IMR-90 (cell line): ENCODE measurements at regions not wholly inside any gene's neighbourhood (a gene's known extent, or its start where the extent isn't known, plus 50 kb on each side); places are given as distances from the start of the nearest gene placed in this dataset.

Source experiments
- ATAC-seq: fragments of 200-7000 bp; cut with Tn5 transposase; 2 replicates; pipeline ENCODE4 v1.9.1; 2020; ENCODE audit warnings: low read depth, mild to moderate bottlenecking, moderate library complexity
- BruUV-seq: library from RNA; stranded (reverse); fragments of 400-500 nt; replicated peaks from 2 replicates; lab custom pipeline; 2021; lab: Mats Ljungman, UMichigan
- CTCF ChIA-PET: fragments of 300-600 bp; formaldehyde crosslinking; extraction: SDS; loops from one replicate; lab custom pipeline; 2021; ENCODE audit warnings: antibody characterized with exemption; lab: Yijun Ruan, JAX
- POLR2A ChIA-PET: fragments of 300-600 bp; sonication (Branson Sonifier 250); formaldehyde crosslinking; loops from one replicate; lab custom pipeline; 2022; ENCODE audit warnings: antibody characterized with exemption; ENCODE audit not compliant: unreplicated experiment; lab: Charles Lee
- DNase-seq: peaks from one replicate; pipeline ENCODE4 v3.0.0; 2013
- H2AFZ ChIP-seq: replicated peaks from 2 replicates; pipeline ENCODE3; 2013; ENCODE audit warnings: low read length, mild to moderate bottlenecking; ENCODE audit not compliant: poor library complexity
- H2AK5ac ChIP-seq: 2 replicates; pipeline ENCODE4 v1.6.1; 2013; ENCODE audit warnings: low read depth, low read length, inconsistent platforms
- H2AK9ac ChIP-seq: replicated peaks from 2 replicates; pipeline ENCODE3; 2013; ENCODE audit warnings: mild to moderate bottlenecking, low read depth, low read length, moderate library complexity; ENCODE audit not compliant: poor library complexity
- H2BK120ac ChIP-seq: 2 replicates; pipeline ENCODE4 v1.6.1; 2013; ENCODE audit warnings: low read depth, low read length, inconsistent platforms
- H2BK15ac ChIP-seq: 3 replicates; pipeline ENCODE4 v1.6.1; 2013; ENCODE audit warnings: low read depth, low read length, inconsistent platforms
- H2BK20ac ChIP-seq: 2 replicates; pipeline ENCODE4 v1.6.1; 2013; ENCODE audit warnings: low read depth, mild to moderate bottlenecking, inconsistent platforms, low read length, moderate library complexity
- H2BK5ac ChIP-seq: 2 replicates; pipeline ENCODE4 v1.6.1; 2013; ENCODE audit warnings: mild to moderate bottlenecking, low read depth, low read length, inconsistent platforms; ENCODE audit not compliant: poor library complexity, severe bottlenecking
- H3K14ac ChIP-seq: replicated peaks from 2 replicates; pipeline ENCODE4 v1.6.1; 2013; ENCODE audit warnings: low read depth, low read length, inconsistent platforms
- H3K18ac ChIP-seq: 2 replicates; pipeline ENCODE4 v1.6.1; 2013; ENCODE audit warnings: low read depth, low read length, control low read depth
- H3K23ac ChIP-seq: 2 replicates; pipeline ENCODE4 v1.6.1; 2013; ENCODE audit warnings: low read depth, low read length, inconsistent platforms
- H3K27ac ChIP-seq: 2 replicates; pipeline ENCODE4 v1.5.1; 2013; ENCODE audit warnings: mild to moderate bottlenecking, control low read depth, low read length; ENCODE audit not compliant: insufficient read depth
- H3K27me3 ChIP-seq: 2 replicates; pipeline ENCODE4 v1.6.1; 2013; ENCODE audit warnings: low read length; ENCODE audit not compliant: control insufficient read depth, insufficient read depth
- H3K36me3 ChIP-seq: 2 replicates; pipeline ENCODE4 v1.6.1; 2013; ENCODE audit warnings: low read length, mixed read lengths; ENCODE audit not compliant: control insufficient read depth, insufficient read depth
- H3K4ac ChIP-seq: 2 replicates; pipeline ENCODE4 v1.6.1; 2013; ENCODE audit warnings: low read depth, low read length, inconsistent platforms
- H3K4me1 ChIP-seq: 2 replicates; pipeline ENCODE4 v1.6.1; 2013; ENCODE audit warnings: low read length, mixed read lengths; ENCODE audit not compliant: control insufficient read depth, insufficient read depth
- H3K4me2 ChIP-seq: 2 replicates; pipeline ENCODE4 v1.6.1; 2013; ENCODE audit warnings: low read depth, mild to moderate bottlenecking, control low read depth, low read length, moderate library complexity
- H3K4me3 ChIP-seq: 2 replicates; pipeline ENCODE4 v1.5.1; 2013; ENCODE audit warnings: low read depth, mild to moderate bottlenecking, control low read depth, low read length, moderate library complexity; ENCODE audit not compliant: insufficient read depth
- H3K56ac ChIP-seq: 2 replicates; pipeline ENCODE4 v1.6.1; 2013; ENCODE audit warnings: low read length, inconsistent platforms; ENCODE audit not compliant: insufficient read depth; ENCODE audit errors: extremely low read depth
- H3K79me1 ChIP-seq, 2 experiments: 2 replicates each; pipeline ENCODE4 v1.6.1; 2013; ENCODE audit warnings: low read length in 2 of 2, inconsistent platforms in 1 of 2, low read depth in 1 of 2
- H3K9ac ChIP-seq: 2 replicates; pipeline ENCODE4 v1.6.1; 2013; ENCODE audit warnings: low read depth, low read length, control low read depth
- H3K9me1 ChIP-seq: 2 replicates; pipeline ENCODE4 v1.6.1; 2013; ENCODE audit warnings: low read length, inconsistent platforms; ENCODE audit not compliant: insufficient read depth
- H3K9me3 ChIP-seq: 2 replicates; pipeline ENCODE4 v1.6.1; 2013; ENCODE audit warnings: low read length; ENCODE audit not compliant: control insufficient read depth, insufficient read depth
- H4K20me1 ChIP-seq: 2 replicates; pipeline ENCODE4 v1.6.1; 2013; ENCODE audit warnings: low read length, inconsistent platforms; ENCODE audit not compliant: insufficient read depth
- H4K5ac ChIP-seq: 2 replicates; pipeline ENCODE4 v1.6.1; 2013; ENCODE audit warnings: mild to moderate bottlenecking, low read depth, low read length, control low read depth
- H4K8ac ChIP-seq, 2 experiments: 2 replicates each; pipeline ENCODE4 v1.6.1; 2013; ENCODE audit warnings: low read depth in 2 of 2, low read length in 2 of 2, control low read depth in 1 of 2, inconsistent platforms in 1 of 2
- H4K91ac ChIP-seq: 2 replicates; pipeline ENCODE4 v1.6.1; 2013; ENCODE audit warnings: low read depth, low read length, inconsistent platforms; ENCODE audit not compliant: insufficient read depth
- BHLHE40 ChIP-seq: fragments of 150-350 bp; IDR thresholded peaks from 2 replicates; pipeline ENCODE4 v1.6.1; 2016; ENCODE audit warnings: mild to moderate bottlenecking, low read depth, low read length
- CEBPB ChIP-seq: IDR thresholded peaks from 2 replicates; pipeline ENCODE4 v1.6.1; 2012; ENCODE audit warnings: low read depth, low read length, improper control_type of control experiment
- CHD1 ChIP-seq: IDR thresholded peaks from 2 replicates; pipeline ENCODE4 v1.6.1; 2012; ENCODE audit warnings: low read depth, low read length, improper control_type of control experiment
- FOS ChIP-seq: fragments of 150-350 bp; IDR thresholded peaks from 2 replicates; pipeline ENCODE4 v1.6.1; 2016; ENCODE audit warnings: low read depth, low read length
- MAFK ChIP-seq: IDR thresholded peaks from 2 replicates; pipeline ENCODE4 v1.6.1; 2012; ENCODE audit warnings: low read depth, low read length, improper control_type of control experiment
- MAZ ChIP-seq: IDR thresholded peaks from 2 replicates; pipeline ENCODE4 v1.6.1; 2012; ENCODE audit warnings: low read depth, mild to moderate bottlenecking, low read length, improper control_type of control experiment, moderate library complexity, borderline replicate concordance
- MXI1 ChIP-seq: IDR thresholded peaks from 2 replicates; pipeline ENCODE4 v1.6.1; 2012; ENCODE audit warnings: low read depth, mild to moderate bottlenecking, low read length, moderate library complexity, borderline replicate concordance
- NFE2L2 ChIP-seq: fragments of 150-350 bp; IDR thresholded peaks from 2 replicates; pipeline ENCODE4 v1.6.1; 2016; ENCODE audit warnings: low read depth, mild to moderate bottlenecking, low read length
- POLR2A ChIP-seq: IDR thresholded peaks from 2 replicates; pipeline ENCODE4 v1.6.1; 2012; ENCODE audit warnings: mild to moderate bottlenecking, low read depth, low read length
- RAD21 ChIP-seq: IDR thresholded peaks from 2 replicates; pipeline ENCODE4 v1.6.1; 2012; ENCODE audit warnings: low read length, improper control_type of control experiment
- RCOR1 ChIP-seq: IDR thresholded peaks from 2 replicates; pipeline ENCODE4 v1.6.1; 2012; ENCODE audit warnings: mild to moderate bottlenecking, low read length, improper control_type of control experiment; ENCODE audit not compliant: insufficient replicate concordance
- RFX5 ChIP-seq: IDR thresholded peaks from 2 replicates; pipeline ENCODE4 v1.8.0; 2012; ENCODE audit warnings: low read depth, mild to moderate bottlenecking, low read length, moderate library complexity
- SMC3 ChIP-seq: fragments of 150-350 bp; IDR thresholded peaks from 2 replicates; pipeline ENCODE4 v1.6.1; 2016; ENCODE audit warnings: low read depth, mild to moderate bottlenecking, antibody characterized with exemption, low read length, moderate library complexity
- WGBS, 2 experiments: methylation state at CpG; one replicate each; pipeline versions ENCODE4 v1.1.5 to v1.1.7; 2013; ENCODE audit warnings: missing lambda C conversion rate in 2 of 2; ENCODE audit not compliant: insufficient read length in 1 of 2; ENCODE audit errors: extremely low coverage in 2 of 2; 5-methylcytosine and 5-hydroxymethylcytosine counted together
- dilution Hi-C: fragments of 300-500 bp; cut with HindIII; formaldehyde crosslinking; loops from one replicate; pipeline ENCODE4 v1.14.3; 2018; ENCODE audit warnings: low sequenced_read_pairs; ENCODE audit not compliant: unreplicated experiment
- in situ Hi-C: fragments of 300-500 bp; cut with MboI; formaldehyde crosslinking; loops from 3 replicates; pipeline ENCODE4 v1.14.3; 2019; ENCODE audit warnings: low sequenced_read_pairs, inconsistent platforms, mixed read lengths
- intact Hi-C: fragments of 100-400 bp; cut with micrococcal nuclease; formaldehyde crosslinking; loops from 2 replicates; pipeline ENCODE4 v1.10.0; 2022
- TF ChIP-seq, protein P1 (sequence below): conservative IDR thresholded peaks from 2 replicates; pipeline ENCODE4 v1.5.1; 2012; ENCODE audit warnings: mild to moderate bottlenecking, low read depth, low read length, improper control_type of control experiment
- TF ChIP-seq, protein P2 (sequence below): fragments of 150-350 bp; IDR thresholded peaks from 2 replicates; pipeline ENCODE4 v1.6.1; 2017; ENCODE audit warnings: mild to moderate bottlenecking, antibody characterized with exemption, low read length, low read depth
- TF ChIP-seq, protein P3 (sequence below): fragments of 150-350 bp; IDR thresholded peaks from 2 replicates; pipeline ENCODE4 v1.6.1; 2016; ENCODE audit warnings: low read depth, mild to moderate bottlenecking, low read length, moderate library complexity, borderline replicate concordance

DNA sequence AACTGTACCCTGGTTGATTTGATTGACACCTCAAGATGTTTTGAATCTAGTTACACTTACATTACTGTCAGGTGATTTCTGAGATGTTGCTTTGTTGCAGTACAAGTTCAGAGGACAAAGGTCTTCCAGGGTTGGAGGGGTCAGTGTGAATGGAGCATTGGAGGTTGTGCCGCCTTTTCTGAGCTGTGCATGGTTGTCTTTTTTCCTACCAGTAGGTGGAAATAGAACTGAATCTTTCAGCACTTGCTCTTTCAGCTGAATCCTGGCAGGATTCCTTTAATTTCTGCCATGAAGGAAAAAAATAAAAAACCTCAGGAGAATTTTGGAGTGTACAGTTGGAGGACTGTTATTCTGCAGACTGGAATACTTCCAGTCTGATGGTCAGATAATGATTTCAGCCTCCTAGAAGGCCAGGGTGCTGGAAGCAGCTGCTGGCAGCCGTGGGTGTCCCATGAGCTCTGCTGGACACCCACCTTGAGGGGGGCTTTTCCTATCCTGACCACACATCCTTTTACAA, 82.7 kb downstream of the PLCE1 start:
- no peak overlapping the region for H4K5ac ChIP-seq
- H3K27me3 ChIP-seq, result no peaks in the 10 kb centered on the region
- H4K91ac ChIP-seq, result no peak overlapping the region
- H3K4ac ChIP-seq, result no peak overlapping the region
- no peak overlapping the region for H2AK5ac ChIP-seq
- no peak overlapping the region for H3K27ac ChIP-seq
- no peak overlapping the region for H3K56ac ChIP-seq
- ChIA-PET POLR2A (no interaction called here), CTCF (interaction anchor here (0.5 to 3.1 kb wide), 12 partner anchors 32 to 263 kb away, joined by 3 to 26 read pairs (median 3); no protein-coding TSS in a partner anchor)
- no peak overlapping the region for H4K8ac ChIP-seq
- H3K4me3 ChIP-seq, result no peak overlapping the region
- H3K18ac ChIP-seq, result no peak overlapping the region
- H3K79me1 ChIP-seq, result no peaks in the 10 kb centered on the region
- peak; percentile 85 for ATAC-seq
- no peak overlapping the region for H3K14ac ChIP-seq
- dilution Hi-C loops (no loop called here), intact Hi-C loops (loop anchor here (1.0 to 5.0 kb wide), 4 partner anchors 151 to 368 kb away; no protein-coding TSS in a partner anchor), in situ Hi-C loops (no loop called here)
- no TSS peak for BruUV-seq
- no peaks in the 10 kb centered on the region for H3K9me1 ChIP-seq
- no peak overlapping the region for H2BK5ac ChIP-seq
- H4K20me1 ChIP-seq, result no peaks in the 10 kb centered on the region
- TF ChIP-seq, protein P1, sequence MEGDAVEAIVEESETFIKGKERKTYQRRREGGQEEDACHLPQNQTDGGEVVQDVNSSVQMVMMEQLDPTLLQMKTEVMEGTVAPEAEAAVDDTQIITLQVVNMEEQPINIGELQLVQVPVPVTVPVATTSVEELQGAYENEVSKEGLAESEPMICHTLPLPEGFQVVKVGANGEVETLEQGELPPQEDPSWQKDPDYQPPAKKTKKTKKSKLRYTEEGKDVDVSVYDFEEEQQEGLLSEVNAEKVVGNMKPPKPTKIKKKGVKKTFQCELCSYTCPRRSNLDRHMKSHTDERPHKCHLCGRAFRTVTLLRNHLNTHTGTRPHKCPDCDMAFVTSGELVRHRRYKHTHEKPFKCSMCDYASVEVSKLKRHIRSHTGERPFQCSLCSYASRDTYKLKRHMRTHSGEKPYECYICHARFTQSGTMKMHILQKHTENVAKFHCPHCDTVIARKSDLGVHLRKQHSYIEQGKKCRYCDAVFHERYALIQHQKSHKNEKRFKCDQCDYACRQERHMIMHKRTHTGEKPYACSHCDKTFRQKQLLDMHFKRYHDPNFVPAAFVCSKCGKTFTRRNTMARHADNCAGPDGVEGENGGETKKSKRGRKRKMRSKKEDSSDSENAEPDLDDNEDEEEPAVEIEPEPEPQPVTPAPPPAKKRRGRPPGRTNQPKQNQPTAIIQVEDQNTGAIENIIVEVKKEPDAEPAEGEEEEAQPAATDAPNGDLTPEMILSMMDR, result peak; percentile 73
- TF ChIP-seq SMC3 (peak; percentile 84), CEBPB (no peak), BHLHE40 (no peak), RAD21 (peak; percentile 84), FOS (no peak), RCOR1 (no peak), POLR2A (no peak), MXI1 (no peak), MAZ (no peak), RFX5 (no peak), NFE2L2 (no peak), CHD1 (no peak), MAFK (no peak)
- TF ChIP-seq, protein P2, sequence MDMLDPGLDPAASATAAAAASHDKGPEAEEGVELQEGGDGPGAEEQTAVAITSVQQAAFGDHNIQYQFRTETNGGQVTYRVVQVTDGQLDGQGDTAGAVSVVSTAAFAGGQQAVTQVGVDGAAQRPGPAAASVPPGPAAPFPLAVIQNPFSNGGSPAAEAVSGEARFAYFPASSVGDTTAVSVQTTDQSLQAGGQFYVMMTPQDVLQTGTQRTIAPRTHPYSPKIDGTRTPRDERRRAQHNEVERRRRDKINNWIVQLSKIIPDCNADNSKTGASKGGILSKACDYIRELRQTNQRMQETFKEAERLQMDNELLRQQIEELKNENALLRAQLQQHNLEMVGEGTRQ, result no peak
- TF ChIP-seq, protein P3, sequence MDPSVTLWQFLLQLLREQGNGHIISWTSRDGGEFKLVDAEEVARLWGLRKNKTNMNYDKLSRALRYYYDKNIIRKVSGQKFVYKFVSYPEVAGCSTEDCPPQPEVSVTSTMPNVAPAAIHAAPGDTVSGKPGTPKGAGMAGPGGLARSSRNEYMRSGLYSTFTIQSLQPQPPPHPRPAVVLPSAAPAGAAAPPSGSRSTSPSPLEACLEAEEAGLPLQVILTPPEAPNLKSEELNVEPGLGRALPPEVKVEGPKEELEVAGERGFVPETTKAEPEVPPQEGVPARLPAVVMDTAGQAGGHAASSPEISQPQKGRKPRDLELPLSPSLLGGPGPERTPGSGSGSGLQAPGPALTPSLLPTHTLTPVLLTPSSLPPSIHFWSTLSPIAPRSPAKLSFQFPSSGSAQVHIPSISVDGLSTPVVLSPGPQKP, result no peak
- no peak overlapping the region for H2BK20ac ChIP-seq
- H3K4me2 ChIP-seq, result no peak overlapping the region; the same call in 1 of the 2 replicates
- no CpG with 5 or more reads among the region's 2 CpGs for WGBS, 2 experiments
- H3K9ac ChIP-seq, result no peak overlapping the region
- H3K36me3 ChIP-seq, result no peaks in the 10 kb centered on the region
- H3K4me1 ChIP-seq, result peaks cover 1% of the 10 kb centered on the region; the same call in 1 of the 2 replicates
- peak; percentile 71 for DNase-seq
- no peak overlapping the region for H2BK120ac ChIP-seq
- H2BK15ac ChIP-seq, result no peak overlapping the region
- no peak overlapping the region for H3K23ac ChIP-seq
- no peaks in the 10 kb centered on the region for H3K9me3 ChIP-seq
- no peak overlapping the region for H2AK9ac ChIP-seq
- H2AFZ ChIP-seq, result no peak overlapping the region
